ENCODE measurements at regions not wholly inside any gene's neighbourhood (a gene's known extent, or its start where the extent isn't known, plus 50 kb on each side); places are given as distances from the start of the nearest gene placed in this dataset.

DNA sequence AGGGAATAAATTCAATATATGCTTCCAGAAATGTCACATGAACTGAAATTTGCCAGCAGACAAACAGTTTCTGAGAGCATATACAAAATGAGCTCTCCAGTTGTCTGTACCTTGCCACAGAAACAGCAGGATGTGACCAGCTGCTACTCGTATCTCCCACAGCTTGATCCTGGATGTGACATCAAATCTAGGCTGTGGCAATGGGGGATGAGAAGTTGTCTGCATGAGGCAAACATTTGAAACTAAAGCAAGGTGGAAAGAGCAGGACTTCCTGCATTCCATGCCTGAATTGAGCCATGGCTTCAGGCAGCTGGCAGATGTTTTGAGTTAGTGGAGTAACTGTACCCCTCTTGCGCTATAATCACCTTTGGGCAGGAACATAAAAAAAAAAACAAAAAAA lies 1724.0 kb downstream of the RPA4 start:
- Histone ChIP-seq H3K9ac (ENCODE audit: low read depth, low read length) (no peak overlapping the region), H4K8ac (ENCODE audit: low read depth in 2 of 2, low read length in 2 of 2) (no peak overlapping the region), H2AK5ac (ENCODE audit: low read depth, low read length) (no peak overlapping the region), H3K9me3 (ENCODE audit: control insufficient read depth, insufficient read depth, low read length) (no peaks in the 10 kb centered on the region), H3K23ac (ENCODE audit: low read depth, low read length) (no peak overlapping the region), H4K91ac (ENCODE audit: insufficient read depth, low read depth, low read length) (no peak overlapping the region), H3K27ac (ENCODE audit: insufficient read depth, low read length) (no peak overlapping the region), H3K14ac (replicated peaks; ENCODE audit: low read depth, low read length) (no peak overlapping the region), H3K9me1 (ENCODE audit: insufficient read depth, low read length) (no peaks in the 10 kb centered on the region), H3K4ac (ENCODE audit: low read depth, low read length) (no peak overlapping the region), H2BK5ac (ENCODE audit: low read depth, low read length, poor library complexity, severe bottlenecking) (no peak overlapping the region), H2AFZ (replicated peaks; ENCODE audit: low read length, poor library complexity) (no peak overlapping the region), H3K18ac (ENCODE audit: low read depth, low read length) (no peak overlapping the region), H2BK20ac (ENCODE audit: low read depth, low read length) (no peak overlapping the region), H3K27me3 (ENCODE audit: control insufficient read depth, insufficient read depth, low read length) (no peaks in the 10 kb centered on the region), H3K79me1 (ENCODE audit: low read depth in 1 of 2, low read length in 2 of 2) (no peaks in the 10 kb centered on the region), H2BK15ac (ENCODE audit: low read depth, low read length) (no peak overlapping the region), H3K4me1 (ENCODE audit: control insufficient read depth, insufficient read depth, low read length) (no peaks in the 10 kb centered on the region), H3K4me2 (ENCODE audit: low read depth, low read length) (no peak overlapping the region), H4K20me1 (ENCODE audit: insufficient read depth, low read length) (no peaks in the 10 kb centered on the region), H2BK120ac (ENCODE audit: low read depth, low read length) (no peak overlapping the region), H2AK9ac (replicated peaks; ENCODE audit: low read depth, low read length, poor library complexity) (no peak overlapping the region), H3K4me3 (ENCODE audit: insufficient read depth, low read depth, low read length) (no peak overlapping the region), H3K36me3 (ENCODE audit: control insufficient read depth, insufficient read depth, low read length) (no peaks in the 10 kb centered on the region), H4K5ac (ENCODE audit: low read depth, low read length) (no peak overlapping the region), H3K56ac (ENCODE audit: extremely low read depth, insufficient read depth, low read length) (no peak overlapping the region)
- in situ Hi-C loops (cut with MboI; ENCODE audit: low sequenced_read_pairs), result no loop called here
- intact Hi-C loops (cut with micrococcal nuclease), result no loop called here
- no peak for ATAC-seq (ENCODE audit: low read depth)
- TF ChIP-seq, protein P1, sequence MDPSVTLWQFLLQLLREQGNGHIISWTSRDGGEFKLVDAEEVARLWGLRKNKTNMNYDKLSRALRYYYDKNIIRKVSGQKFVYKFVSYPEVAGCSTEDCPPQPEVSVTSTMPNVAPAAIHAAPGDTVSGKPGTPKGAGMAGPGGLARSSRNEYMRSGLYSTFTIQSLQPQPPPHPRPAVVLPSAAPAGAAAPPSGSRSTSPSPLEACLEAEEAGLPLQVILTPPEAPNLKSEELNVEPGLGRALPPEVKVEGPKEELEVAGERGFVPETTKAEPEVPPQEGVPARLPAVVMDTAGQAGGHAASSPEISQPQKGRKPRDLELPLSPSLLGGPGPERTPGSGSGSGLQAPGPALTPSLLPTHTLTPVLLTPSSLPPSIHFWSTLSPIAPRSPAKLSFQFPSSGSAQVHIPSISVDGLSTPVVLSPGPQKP (IDR thresholded peaks at IDR 0.05; ENCODE audit: borderline replicate concordance, low read depth, low read length), result no peak
- no peak for TF ChIP-seq RAD21 (IDR thresholded peaks at IDR 0.05; ENCODE audit: low read length)
- no peak for TF ChIP-seq MXI1 (IDR thresholded peaks at IDR 0.05; ENCODE audit: borderline replicate concordance, low read depth, low read length)
- TF ChIP-seq CHD1 (IDR thresholded peaks at IDR 0.05; ENCODE audit: low read depth, low read length), result no peak
- no peak for TF ChIP-seq FOS (IDR thresholded peaks at IDR 0.05; ENCODE audit: low read depth, low read length)
- no peak for TF ChIP-seq SMC3 (IDR thresholded peaks at IDR 0.05; ENCODE audit: low read depth, low read length)
- TF ChIP-seq, protein P2, sequence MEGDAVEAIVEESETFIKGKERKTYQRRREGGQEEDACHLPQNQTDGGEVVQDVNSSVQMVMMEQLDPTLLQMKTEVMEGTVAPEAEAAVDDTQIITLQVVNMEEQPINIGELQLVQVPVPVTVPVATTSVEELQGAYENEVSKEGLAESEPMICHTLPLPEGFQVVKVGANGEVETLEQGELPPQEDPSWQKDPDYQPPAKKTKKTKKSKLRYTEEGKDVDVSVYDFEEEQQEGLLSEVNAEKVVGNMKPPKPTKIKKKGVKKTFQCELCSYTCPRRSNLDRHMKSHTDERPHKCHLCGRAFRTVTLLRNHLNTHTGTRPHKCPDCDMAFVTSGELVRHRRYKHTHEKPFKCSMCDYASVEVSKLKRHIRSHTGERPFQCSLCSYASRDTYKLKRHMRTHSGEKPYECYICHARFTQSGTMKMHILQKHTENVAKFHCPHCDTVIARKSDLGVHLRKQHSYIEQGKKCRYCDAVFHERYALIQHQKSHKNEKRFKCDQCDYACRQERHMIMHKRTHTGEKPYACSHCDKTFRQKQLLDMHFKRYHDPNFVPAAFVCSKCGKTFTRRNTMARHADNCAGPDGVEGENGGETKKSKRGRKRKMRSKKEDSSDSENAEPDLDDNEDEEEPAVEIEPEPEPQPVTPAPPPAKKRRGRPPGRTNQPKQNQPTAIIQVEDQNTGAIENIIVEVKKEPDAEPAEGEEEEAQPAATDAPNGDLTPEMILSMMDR (conservative IDR thresholded peaks at IDR 0.05; ENCODE audit: low read depth, low read length), result no peak
- no peak for TF ChIP-seq MAFK (IDR thresholded peaks at IDR 0.05; ENCODE audit: low read depth, low read length)
- TF ChIP-seq RFX5 (IDR thresholded peaks at IDR 0.05; ENCODE audit: low read depth, low read length), result no peak
- TF ChIP-seq, protein P3, sequence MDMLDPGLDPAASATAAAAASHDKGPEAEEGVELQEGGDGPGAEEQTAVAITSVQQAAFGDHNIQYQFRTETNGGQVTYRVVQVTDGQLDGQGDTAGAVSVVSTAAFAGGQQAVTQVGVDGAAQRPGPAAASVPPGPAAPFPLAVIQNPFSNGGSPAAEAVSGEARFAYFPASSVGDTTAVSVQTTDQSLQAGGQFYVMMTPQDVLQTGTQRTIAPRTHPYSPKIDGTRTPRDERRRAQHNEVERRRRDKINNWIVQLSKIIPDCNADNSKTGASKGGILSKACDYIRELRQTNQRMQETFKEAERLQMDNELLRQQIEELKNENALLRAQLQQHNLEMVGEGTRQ (IDR thresholded peaks at IDR 0.05; ENCODE audit: low read depth, low read length), result no peak
- no peak for TF ChIP-seq CEBPB (IDR thresholded peaks at IDR 0.05; ENCODE audit: low read depth, low read length)
- BruUV-seq (replicated peaks), result no TSS peak
- no CpG with 5 or more reads among the region's 2 CpGs for WGBS, 2 experiments (ENCODE audit: extremely low coverage in 2 of 2, insufficient read length in 1 of 2)
- POLR2A ChIA-PET (ENCODE audit: unreplicated experiment), result no interaction called here
- CTCF ChIA-PET, result no interaction called here
- DNase-seq, result no peak
- dilution Hi-C loops (cut with HindIII; ENCODE audit: low sequenced_read_pairs, unreplicated experiment), result no loop called here
